ENCODE measurements at regions not wholly inside any gene's neighbourhood (a gene's known extent, or its start where the extent isn't known, plus 50 kb on each side); places are given as distances from the start of the nearest gene placed in this dataset.

DNA sequence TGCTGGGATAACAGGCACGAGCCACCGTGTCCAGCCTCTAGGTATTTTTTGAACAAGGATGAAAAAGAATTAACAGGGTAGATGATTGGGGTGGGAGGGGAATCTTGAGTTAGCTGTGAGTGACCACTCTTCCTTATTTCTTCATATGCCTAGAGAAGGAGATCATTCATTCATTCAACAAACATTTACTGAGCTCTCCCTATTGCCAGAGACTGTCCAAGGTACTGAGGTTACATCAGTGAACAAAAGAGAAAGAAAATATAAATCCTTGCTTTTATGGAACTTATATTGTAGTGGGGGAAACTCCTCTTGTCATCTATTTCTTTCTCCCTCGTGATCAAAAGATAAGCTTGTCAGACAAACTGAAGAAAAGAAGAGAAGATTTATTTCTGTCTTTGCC, 62.9 kb downstream of the S1PR1 start:
- TF ChIP-seq, protein P1, sequence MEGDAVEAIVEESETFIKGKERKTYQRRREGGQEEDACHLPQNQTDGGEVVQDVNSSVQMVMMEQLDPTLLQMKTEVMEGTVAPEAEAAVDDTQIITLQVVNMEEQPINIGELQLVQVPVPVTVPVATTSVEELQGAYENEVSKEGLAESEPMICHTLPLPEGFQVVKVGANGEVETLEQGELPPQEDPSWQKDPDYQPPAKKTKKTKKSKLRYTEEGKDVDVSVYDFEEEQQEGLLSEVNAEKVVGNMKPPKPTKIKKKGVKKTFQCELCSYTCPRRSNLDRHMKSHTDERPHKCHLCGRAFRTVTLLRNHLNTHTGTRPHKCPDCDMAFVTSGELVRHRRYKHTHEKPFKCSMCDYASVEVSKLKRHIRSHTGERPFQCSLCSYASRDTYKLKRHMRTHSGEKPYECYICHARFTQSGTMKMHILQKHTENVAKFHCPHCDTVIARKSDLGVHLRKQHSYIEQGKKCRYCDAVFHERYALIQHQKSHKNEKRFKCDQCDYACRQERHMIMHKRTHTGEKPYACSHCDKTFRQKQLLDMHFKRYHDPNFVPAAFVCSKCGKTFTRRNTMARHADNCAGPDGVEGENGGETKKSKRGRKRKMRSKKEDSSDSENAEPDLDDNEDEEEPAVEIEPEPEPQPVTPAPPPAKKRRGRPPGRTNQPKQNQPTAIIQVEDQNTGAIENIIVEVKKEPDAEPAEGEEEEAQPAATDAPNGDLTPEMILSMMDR (conservative IDR thresholded peaks at IDR 0.05; ENCODE audit: low read length), result no peak
- TF ChIP-seq EZH2phosphoT487 (IDR thresholded peaks at IDR 0.05; ENCODE audit: borderline replicate concordance), result no peak

Measured in Loucy (cell line).